HCT116 (cell line): ENCODE measurements at regions not wholly inside any gene's neighbourhood (a gene's known extent, or its start where the extent isn't known, plus 50 kb on each side); places are given as distances from the start of the nearest gene placed in this dataset.

Source experiments
- ATAC-seq: fragments of 200-7000 bp; cut with Tn5 transposase; 2 replicates; pipeline ENCODE4 v1.9.1; 2020; ENCODE audit warnings: mild to moderate bottlenecking, moderate library complexity
- BruUV-seq: library from RNA; stranded (reverse); fragments of 400-500 nt; replicated peaks from 2 replicates; lab custom pipeline; 2021; lab: Mats Ljungman, UMichigan
- CTCF ChIA-PET: fragments of 300-600 bp; sonication (Branson Sonifier 250); formaldehyde crosslinking; loops from one replicate; lab custom pipeline; 2021; ENCODE audit warnings: antibody characterized with exemption; lab: Charles Lee
- POLR2A ChIA-PET: fragments of 300-600, 350-600 bp; sonication (Branson Sonifier 250); formaldehyde crosslinking; loops from one replicate; lab custom pipeline; 2021; ENCODE audit warnings: antibody characterized with exemption; lab: Charles Lee
- RAD21 ChIA-PET, 2 experiments: fragments of 300-600 bp; sonication (Branson Sonifier 250); formaldehyde crosslinking; loops; one replicate each; lab custom pipeline; 2023; ENCODE audit warnings: low total read pairs in 2 of 2; ENCODE audit not compliant: uncharacterized antibody in 2 of 2, unreplicated experiment in 2 of 2, low non-redundant PET in 1 of 2; lab: Charles Lee
- DNase-seq: peaks from one replicate; pipeline ENCODE4 v3.0.0-alpha.2; 2010; ENCODE audit warnings: low read depth, low spot score
- H2AFZ ChIP-seq: fragments of 200-600 bp; shearing (Covaris generic), sonication (generic); 2 replicates; pipeline ENCODE4 v1.6.1; 2017; ENCODE audit warnings: low read depth, mixed run types, mixed read lengths, antibody characterized with exemption, low read length; ENCODE audit not compliant: poor library complexity, severe bottlenecking
- H3K27ac ChIP-seq: 2 replicates; pipeline ENCODE4 v1.5.1; 2012; ENCODE audit warnings: low read depth, low read length
- H3K27me3 ChIP-seq: fragments of 200-600 bp; sonication (generic); 2 replicates; pipeline ENCODE4 v1.6.1; 2016; ENCODE audit warnings: mixed run types, low read length, mixed read lengths; ENCODE audit not compliant: insufficient read depth
- H3K36me3 ChIP-seq, 2 experiments: fragments of 200-500 bp in 1 of 2; fragments of 200-600 bp in 1 of 2; sonication (Bioruptor generic) in 1 of 2; sonication (generic) in 1 of 2; 2 replicates each; pipeline versions ENCODE4 v1.5.1 to v1.6.1; 2014 to 2016; ENCODE audit warnings: low read length in 2 of 2, inconsistent platforms in 1 of 2, mixed read lengths in 1 of 2, mixed run types in 1 of 2; ENCODE audit not compliant: insufficient read depth in 2 of 2, control insufficient read depth in 1 of 2
- H3K4me1 ChIP-seq, 2 experiments: fragments of 200-600 bp in 1 of 2; sonication (generic) in 1 of 2; 2 replicates each; pipeline versions ENCODE4 v1.5.1 to v1.6.1; 2012 to 2017; ENCODE audit warnings: low read length in 2 of 2, inconsistent platforms in 1 of 2, mild to moderate bottlenecking in 1 of 2, mixed read lengths in 1 of 2, mixed run types in 1 of 2, moderate library complexity in 1 of 2; ENCODE audit not compliant: insufficient read depth in 2 of 2, control insufficient read depth in 1 of 2
- H3K4me2 ChIP-seq: fragments of 200-600 bp; sonication (generic); 2 replicates; pipeline ENCODE4 v1.6.1; 2017; ENCODE audit warnings: mixed run types, low read length, mixed read lengths
- H3K4me3 ChIP-seq, 2 experiments: fragments of 200-600 bp in 1 of 2; sonication (generic) in 1 of 2; replicated peaks in 1 of 2; 2 replicates each; pipeline ENCODE4 v1.5.1; 2011 to 2016; ENCODE audit warnings: low read length in 2 of 2, control low read depth in 1 of 2, low read depth in 1 of 2, mild to moderate bottlenecking in 1 of 2, mixed read lengths in 1 of 2, mixed run types in 1 of 2
- H3K79me2 ChIP-seq: fragments of 200-600 bp; sonication (generic); 2 replicates; pipeline ENCODE4 v1.6.1; 2017; ENCODE audit warnings: mild to moderate bottlenecking, mixed run types, low read length, moderate library complexity, mixed read lengths; ENCODE audit not compliant: insufficient read depth
- H3K9ac ChIP-seq: fragments of 200-600 bp; sonication (generic); 2 replicates; pipeline ENCODE4 v1.6.1; 2016; ENCODE audit warnings: low read length, mixed read lengths
- H3K9me2 ChIP-seq: fragments of 200-600 bp; sonication (generic), shearing (Covaris generic); 2 replicates; pipeline ENCODE4 v1.6.1; 2017; ENCODE audit warnings: mixed run types, mild to moderate bottlenecking, moderate library complexity; ENCODE audit not compliant: insufficient read depth
- H3K9me3 ChIP-seq, 2 experiments: fragments of 200-500 bp in 1 of 2; fragments of 200-600 bp in 1 of 2; sonication (Bioruptor generic) in 1 of 2; sonication (generic) in 1 of 2; 2 replicates each; pipeline ENCODE4 v1.6.1; 2014 to 2017; ENCODE audit warnings: low read length in 2 of 2, mixed read lengths in 2 of 2, inconsistent platforms in 1 of 2, low read depth in 1 of 2, mild to moderate bottlenecking in 1 of 2, mixed run types in 1 of 2, moderate library complexity in 1 of 2; ENCODE audit not compliant: control insufficient read depth in 1 of 2, insufficient read depth in 1 of 2
- H4K20me1 ChIP-seq: fragments of 200-600 bp; sonication (generic), shearing (Covaris generic); 2 replicates; pipeline ENCODE4 v1.6.1; 2017; ENCODE audit warnings: mixed run types, mild to moderate bottlenecking, moderate library complexity; ENCODE audit not compliant: insufficient read depth
- CBX3 ChIP-seq: IDR thresholded peaks from 2 replicates; pipeline ENCODE4 v1.6.1; 2012; ENCODE audit warnings: low read depth
- EGR1 ChIP-seq: IDR thresholded peaks from 2 replicates; pipeline ENCODE4 v1.6.1; 2012; ENCODE audit warnings: low read depth
- ELF1 ChIP-seq: IDR thresholded peaks from 2 replicates; pipeline ENCODE4 v1.6.1; 2012; ENCODE audit warnings: low read depth, borderline replicate concordance
- EZH2phosphoT487 ChIP-seq: fragments of 200-600 bp; IDR thresholded peaks from 2 replicates; pipeline ENCODE4 v1.6.1; 2018; ENCODE audit warnings: antibody characterized with exemption, borderline replicate concordance
- FOSL1 ChIP-seq: IDR thresholded peaks from 2 replicates; pipeline ENCODE4 v1.6.1; 2012; ENCODE audit warnings: low read depth
- POLR2A ChIP-seq: IDR thresholded peaks from 2 replicates; pipeline ENCODE4 v1.7.0; 2011; ENCODE audit warnings: borderline replicate concordance; ENCODE audit not compliant: insufficient read depth, insufficient read length; ENCODE audit errors: extremely low read depth
- POLR2AphosphoS5 ChIP-seq: IDR thresholded peaks from 2 replicates; pipeline ENCODE4 v1.6.1; 2011; ENCODE audit warnings: mild to moderate bottlenecking, low read depth, low read length, moderate library complexity
- SP1 ChIP-seq: IDR thresholded peaks from 2 replicates; pipeline ENCODE4 v1.6.1; 2012; ENCODE audit warnings: low read depth
- TCF7L2 ChIP-seq: IDR thresholded peaks from 2 replicates; pipeline ENCODE4 v1.7.0; 2011; ENCODE audit warnings: borderline replicate concordance, inconsistent platforms; ENCODE audit not compliant: insufficient read depth, insufficient read length; ENCODE audit errors: extremely low read depth
- YY1 ChIP-seq: IDR thresholded peaks from 2 replicates; pipeline ENCODE4 v1.6.1; 2011; ENCODE audit warnings: low read length, low read depth, moderate library complexity, mild to moderate bottlenecking; ENCODE audit not compliant: insufficient replicate concordance; ENCODE audit errors: extremely low read depth
- ZFX ChIP-seq: fragments of 450-650 bp; IDR thresholded peaks from 2 replicates; pipeline ENCODE4 v1.6.1; 2017
- ZNF274 ChIP-seq: fragments of 200-500 bp; sonication (Bioruptor generic); IDR thresholded peaks from 2 replicates; pipeline ENCODE4 v1.6.1; 2014; ENCODE audit warnings: mild to moderate bottlenecking, low read depth, low read length, inconsistent platforms
- intact Hi-C: fragments of 100-400 bp; cut with micrococcal nuclease; formaldehyde crosslinking; loops from 2 replicates; pipeline ENCODE4 v1.10.0; 2022
- TF ChIP-seq, protein P1 (sequence below): IDR thresholded peaks from 2 replicates; pipeline ENCODE4 v1.6.1; 2012; ENCODE audit warnings: low read depth
- TF ChIP-seq, protein P2 (sequence below), 3 experiments: fragments of 200-600 bp in 1 of 3; sonication (generic) in 1 of 3; IDR thresholded peaks in 2 of 3; conservative IDR thresholded peaks in 1 of 3; 2 replicates each; pipeline ENCODE4 v1.5.1; 2012 to 2017; ENCODE audit warnings: low read depth in 2 of 3, low read length in 2 of 3, antibody characterized with exemption in 1 of 3, borderline replicate concordance in 1 of 3, control low read depth in 1 of 3, mild to moderate bottlenecking in 1 of 3, mixed read lengths in 1 of 3, mixed run types in 1 of 3, moderate library complexity in 1 of 3; ENCODE audit not compliant: insufficient read depth in 1 of 3
- TF ChIP-seq, protein P3 (sequence below): IDR thresholded peaks from 2 replicates; pipeline ENCODE4 v1.6.1; 2012
- TF ChIP-seq, protein P4 (sequence below): IDR thresholded peaks from 2 replicates; pipeline ENCODE4 v1.6.1; 2011; ENCODE audit warnings: mild to moderate bottlenecking, low read length, moderate library complexity; ENCODE audit not compliant: insufficient replicate concordance; ENCODE audit errors: extremely low read depth

- intact Hi-C loops = no loop called here
- Histone ChIP-seq H3K27ac (no peak overlapping the region), H3K9me2 (no peaks in the 10 kb centered on the region), H3K9me3 (peaks cover 5 to 10% of the 10 kb centered on the region in 2 experiments; a peak in 2 of 4 replicates), H2AFZ (no peak overlapping the region), H3K36me3 (no peaks in the 10 kb centered on the region), H4K20me1 (no peaks in the 10 kb centered on the region), H3K4me2 (no peak overlapping the region), H3K9ac (no peak overlapping the region), H3K4me1 (no peaks in the 10 kb centered on the region), H3K4me3 (no peak overlapping the region), H3K27me3 (no peaks in the 10 kb centered on the region), H3K79me2 (no peaks in the 10 kb centered on the region)
- ATAC-seq (no peak), DNase-seq (no peak)
- RAD21 ChIA-PET = no interaction called here
- POLR2A ChIA-PET = no interaction called here
- BruUV-seq = no TSS peak
- CTCF ChIA-PET = no interaction called here
- TF ChIP-seq CBX3 = no peak
- TF ChIP-seq TCF7L2 = no peak
- TF ChIP-seq ZNF274 = no peak
- TF ChIP-seq, protein P1, sequence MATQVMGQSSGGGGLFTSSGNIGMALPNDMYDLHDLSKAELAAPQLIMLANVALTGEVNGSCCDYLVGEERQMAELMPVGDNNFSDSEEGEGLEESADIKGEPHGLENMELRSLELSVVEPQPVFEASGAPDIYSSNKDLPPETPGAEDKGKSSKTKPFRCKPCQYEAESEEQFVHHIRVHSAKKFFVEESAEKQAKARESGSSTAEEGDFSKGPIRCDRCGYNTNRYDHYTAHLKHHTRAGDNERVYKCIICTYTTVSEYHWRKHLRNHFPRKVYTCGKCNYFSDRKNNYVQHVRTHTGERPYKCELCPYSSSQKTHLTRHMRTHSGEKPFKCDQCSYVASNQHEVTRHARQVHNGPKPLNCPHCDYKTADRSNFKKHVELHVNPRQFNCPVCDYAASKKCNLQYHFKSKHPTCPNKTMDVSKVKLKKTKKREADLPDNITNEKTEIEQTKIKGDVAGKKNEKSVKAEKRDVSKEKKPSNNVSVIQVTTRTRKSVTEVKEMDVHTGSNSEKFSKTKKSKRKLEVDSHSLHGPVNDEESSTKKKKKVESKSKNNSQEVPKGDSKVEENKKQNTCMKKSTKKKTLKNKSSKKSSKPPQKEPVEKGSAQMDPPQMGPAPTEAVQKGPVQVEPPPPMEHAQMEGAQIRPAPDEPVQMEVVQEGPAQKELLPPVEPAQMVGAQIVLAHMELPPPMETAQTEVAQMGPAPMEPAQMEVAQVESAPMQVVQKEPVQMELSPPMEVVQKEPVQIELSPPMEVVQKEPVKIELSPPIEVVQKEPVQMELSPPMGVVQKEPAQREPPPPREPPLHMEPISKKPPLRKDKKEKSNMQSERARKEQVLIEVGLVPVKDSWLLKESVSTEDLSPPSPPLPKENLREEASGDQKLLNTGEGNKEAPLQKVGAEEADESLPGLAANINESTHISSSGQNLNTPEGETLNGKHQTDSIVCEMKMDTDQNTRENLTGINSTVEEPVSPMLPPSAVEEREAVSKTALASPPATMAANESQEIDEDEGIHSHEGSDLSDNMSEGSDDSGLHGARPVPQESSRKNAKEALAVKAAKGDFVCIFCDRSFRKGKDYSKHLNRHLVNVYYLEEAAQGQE = no peak
- no peak for TF ChIP-seq EGR1
- TF ChIP-seq, protein P2, sequence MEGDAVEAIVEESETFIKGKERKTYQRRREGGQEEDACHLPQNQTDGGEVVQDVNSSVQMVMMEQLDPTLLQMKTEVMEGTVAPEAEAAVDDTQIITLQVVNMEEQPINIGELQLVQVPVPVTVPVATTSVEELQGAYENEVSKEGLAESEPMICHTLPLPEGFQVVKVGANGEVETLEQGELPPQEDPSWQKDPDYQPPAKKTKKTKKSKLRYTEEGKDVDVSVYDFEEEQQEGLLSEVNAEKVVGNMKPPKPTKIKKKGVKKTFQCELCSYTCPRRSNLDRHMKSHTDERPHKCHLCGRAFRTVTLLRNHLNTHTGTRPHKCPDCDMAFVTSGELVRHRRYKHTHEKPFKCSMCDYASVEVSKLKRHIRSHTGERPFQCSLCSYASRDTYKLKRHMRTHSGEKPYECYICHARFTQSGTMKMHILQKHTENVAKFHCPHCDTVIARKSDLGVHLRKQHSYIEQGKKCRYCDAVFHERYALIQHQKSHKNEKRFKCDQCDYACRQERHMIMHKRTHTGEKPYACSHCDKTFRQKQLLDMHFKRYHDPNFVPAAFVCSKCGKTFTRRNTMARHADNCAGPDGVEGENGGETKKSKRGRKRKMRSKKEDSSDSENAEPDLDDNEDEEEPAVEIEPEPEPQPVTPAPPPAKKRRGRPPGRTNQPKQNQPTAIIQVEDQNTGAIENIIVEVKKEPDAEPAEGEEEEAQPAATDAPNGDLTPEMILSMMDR (IDR thresholded peaks at IDR 0.05 in 2 of 3, conservative IDR thresholded peaks at IDR 0.05 in 1 of 3; ENCODE audit: borderline replicate concordance in 1 of 3, insufficient read depth in 1 of 3, low read depth in 2 of 3, low read length in 2 of 3) = no peak
- no peak for TF ChIP-seq ZFX
- no peak for TF ChIP-seq EZH2phosphoT487
- TF ChIP-seq YY1 = no peak
- no peak for TF ChIP-seq SP1
- TF ChIP-seq POLR2A = no peak
- no peak for TF ChIP-seq POLR2AphosphoS5
- no peak for TF ChIP-seq ELF1
- no peak for TF ChIP-seq FOSL1
- TF ChIP-seq, protein P3, sequence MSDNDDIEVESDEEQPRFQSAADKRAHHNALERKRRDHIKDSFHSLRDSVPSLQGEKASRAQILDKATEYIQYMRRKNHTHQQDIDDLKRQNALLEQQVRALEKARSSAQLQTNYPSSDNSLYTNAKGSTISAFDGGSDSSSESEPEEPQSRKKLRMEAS = no peak
- TF ChIP-seq, protein P4, sequence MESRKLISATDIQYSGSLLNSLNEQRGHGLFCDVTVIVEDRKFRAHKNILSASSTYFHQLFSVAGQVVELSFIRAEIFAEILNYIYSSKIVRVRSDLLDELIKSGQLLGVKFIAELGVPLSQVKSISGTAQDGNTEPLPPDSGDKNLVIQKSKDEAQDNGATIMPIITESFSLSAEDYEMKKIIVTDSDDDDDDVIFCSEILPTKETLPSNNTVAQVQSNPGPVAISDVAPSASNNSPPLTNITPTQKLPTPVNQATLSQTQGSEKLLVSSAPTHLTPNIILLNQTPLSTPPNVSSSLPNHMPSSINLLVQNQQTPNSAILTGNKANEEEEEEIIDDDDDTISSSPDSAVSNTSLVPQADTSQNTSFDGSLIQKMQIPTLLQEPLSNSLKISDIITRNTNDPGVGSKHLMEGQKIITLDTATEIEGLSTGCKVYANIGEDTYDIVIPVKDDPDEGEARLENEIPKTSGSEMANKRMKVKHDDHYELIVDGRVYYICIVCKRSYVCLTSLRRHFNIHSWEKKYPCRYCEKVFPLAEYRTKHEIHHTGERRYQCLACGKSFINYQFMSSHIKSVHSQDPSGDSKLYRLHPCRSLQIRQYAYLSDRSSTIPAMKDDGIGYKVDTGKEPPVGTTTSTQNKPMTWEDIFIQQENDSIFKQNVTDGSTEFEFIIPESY = no peak
Measured at GRCh38 chr4:63464393-63464792, 944.9 kb downstream of the TECRL start.
